Loucy (cell line): ENCODE measurements at regions not wholly inside any gene's neighbourhood (a gene's known extent, or its start where the extent isn't known, plus 50 kb on each side); places are given as distances from the start of the nearest gene placed in this dataset.

Experiments used
- EZH2phosphoT487 ChIP-seq: fragments of 200-600 bp; IDR thresholded peaks from 2 replicates; pipeline ENCODE4 v1.6.1; 2018; ENCODE audit warnings: antibody characterized with exemption, mild to moderate bottlenecking, moderate library complexity, borderline replicate concordance
- TF ChIP-seq, protein P1 (sequence below): fragments of 200-600 bp; sonication (generic); conservative IDR thresholded peaks from 2 replicates; pipeline ENCODE4 v1.5.1; 2014; ENCODE audit warnings: mild to moderate bottlenecking, antibody characterized with exemption, low read length

DNA sequence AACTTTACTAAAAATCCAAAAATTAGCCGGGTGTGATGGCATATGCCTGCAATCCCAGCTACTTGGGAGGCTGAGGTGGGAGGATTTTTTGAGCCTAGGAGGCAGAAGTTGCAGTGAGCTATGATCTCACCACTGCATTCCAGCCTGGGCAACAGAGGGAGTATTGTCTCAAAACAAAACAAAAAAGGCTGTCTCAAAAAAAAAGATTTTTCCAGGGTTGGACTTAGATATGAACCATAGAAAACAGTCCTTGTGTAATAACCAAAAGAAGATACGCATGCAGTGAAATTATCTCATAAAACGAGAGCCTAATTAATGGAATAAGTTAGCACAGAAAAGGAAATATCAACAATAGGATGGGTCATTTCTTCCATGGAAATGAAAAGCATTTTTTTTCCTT, 320.4 kb upstream of the RASGRP1 start:
- TF ChIP-seq, protein P1, sequence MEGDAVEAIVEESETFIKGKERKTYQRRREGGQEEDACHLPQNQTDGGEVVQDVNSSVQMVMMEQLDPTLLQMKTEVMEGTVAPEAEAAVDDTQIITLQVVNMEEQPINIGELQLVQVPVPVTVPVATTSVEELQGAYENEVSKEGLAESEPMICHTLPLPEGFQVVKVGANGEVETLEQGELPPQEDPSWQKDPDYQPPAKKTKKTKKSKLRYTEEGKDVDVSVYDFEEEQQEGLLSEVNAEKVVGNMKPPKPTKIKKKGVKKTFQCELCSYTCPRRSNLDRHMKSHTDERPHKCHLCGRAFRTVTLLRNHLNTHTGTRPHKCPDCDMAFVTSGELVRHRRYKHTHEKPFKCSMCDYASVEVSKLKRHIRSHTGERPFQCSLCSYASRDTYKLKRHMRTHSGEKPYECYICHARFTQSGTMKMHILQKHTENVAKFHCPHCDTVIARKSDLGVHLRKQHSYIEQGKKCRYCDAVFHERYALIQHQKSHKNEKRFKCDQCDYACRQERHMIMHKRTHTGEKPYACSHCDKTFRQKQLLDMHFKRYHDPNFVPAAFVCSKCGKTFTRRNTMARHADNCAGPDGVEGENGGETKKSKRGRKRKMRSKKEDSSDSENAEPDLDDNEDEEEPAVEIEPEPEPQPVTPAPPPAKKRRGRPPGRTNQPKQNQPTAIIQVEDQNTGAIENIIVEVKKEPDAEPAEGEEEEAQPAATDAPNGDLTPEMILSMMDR = no peak
- TF ChIP-seq EZH2phosphoT487 = no peak
